Pulmonary artery endothelial cell (primary cell): ENCODE measurements at regions not wholly inside any gene's neighbourhood (a gene's known extent, or its start where the extent isn't known, plus 50 kb on each side); places are given as distances from the start of the nearest gene placed in this dataset.

ENCODE experiments used
- DNase-seq: peaks from one replicate; pipeline ENCODE4 v3.0.0-alpha.2; 2011; ENCODE audit warnings: low read depth, low spot score

DNA sequence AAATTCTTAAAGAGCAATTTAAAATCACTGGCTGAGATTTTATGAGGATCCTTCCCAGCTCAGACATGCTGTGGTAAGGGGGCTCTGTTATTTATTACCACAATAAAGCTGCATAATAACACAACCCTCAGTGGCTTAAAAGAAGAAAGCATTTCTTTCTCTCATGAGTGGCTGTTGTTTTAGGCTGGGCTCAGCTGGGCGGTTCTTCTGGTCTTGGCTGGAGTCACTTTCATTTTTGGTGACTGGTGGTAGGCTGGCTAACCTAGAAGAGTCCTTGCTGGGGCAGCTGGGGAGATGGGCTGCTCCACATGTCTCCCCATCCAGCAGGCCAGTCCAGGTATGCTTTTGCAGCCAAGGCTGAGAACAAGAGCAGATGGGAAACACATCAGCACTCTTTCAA lies 113.0 kb upstream of the MSX1 start:
- DNase-seq, result no peak

DNA sequence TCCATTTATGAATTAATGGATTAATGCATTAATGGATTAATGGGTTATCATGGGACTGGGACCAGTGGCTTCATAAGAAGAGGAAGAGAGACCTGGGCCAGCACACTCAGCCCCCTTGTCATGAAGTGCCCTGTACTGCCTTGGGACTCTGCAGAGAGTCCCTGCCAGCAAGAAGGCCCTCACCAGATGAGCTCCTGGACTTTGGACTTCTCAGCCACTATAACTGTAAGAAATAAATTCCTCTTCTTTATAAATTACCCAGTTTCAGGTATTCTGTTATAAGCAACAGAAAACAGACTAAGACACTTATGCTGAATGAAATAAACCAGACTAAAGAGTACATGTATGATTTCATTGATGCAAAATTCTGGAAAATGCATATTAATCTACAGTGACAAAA lies 119.4 kb upstream of the MSX1 start:
- no peak for DNase-seq

DNA sequence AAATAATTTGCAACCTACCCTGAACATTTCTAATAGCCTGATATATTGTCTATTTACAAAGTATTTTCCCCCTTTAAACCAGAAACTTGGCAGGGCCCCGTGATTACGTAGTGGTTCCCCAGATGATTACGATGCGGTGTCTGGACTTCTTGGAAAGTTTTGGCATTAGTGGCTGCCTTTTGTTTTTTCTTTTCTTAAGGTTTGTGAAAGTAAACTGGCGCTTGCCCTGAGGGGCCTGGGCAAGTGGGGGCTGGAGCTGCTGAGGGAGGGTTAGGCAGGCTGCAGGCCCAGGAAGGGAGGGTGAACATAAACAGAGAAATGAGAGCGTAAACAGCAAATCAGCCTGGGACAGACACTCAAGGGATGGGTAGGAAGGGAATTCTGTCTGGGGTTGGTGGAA lies 123.6 kb upstream of the MSX1 start:
- no peak for DNase-seq

DNA sequence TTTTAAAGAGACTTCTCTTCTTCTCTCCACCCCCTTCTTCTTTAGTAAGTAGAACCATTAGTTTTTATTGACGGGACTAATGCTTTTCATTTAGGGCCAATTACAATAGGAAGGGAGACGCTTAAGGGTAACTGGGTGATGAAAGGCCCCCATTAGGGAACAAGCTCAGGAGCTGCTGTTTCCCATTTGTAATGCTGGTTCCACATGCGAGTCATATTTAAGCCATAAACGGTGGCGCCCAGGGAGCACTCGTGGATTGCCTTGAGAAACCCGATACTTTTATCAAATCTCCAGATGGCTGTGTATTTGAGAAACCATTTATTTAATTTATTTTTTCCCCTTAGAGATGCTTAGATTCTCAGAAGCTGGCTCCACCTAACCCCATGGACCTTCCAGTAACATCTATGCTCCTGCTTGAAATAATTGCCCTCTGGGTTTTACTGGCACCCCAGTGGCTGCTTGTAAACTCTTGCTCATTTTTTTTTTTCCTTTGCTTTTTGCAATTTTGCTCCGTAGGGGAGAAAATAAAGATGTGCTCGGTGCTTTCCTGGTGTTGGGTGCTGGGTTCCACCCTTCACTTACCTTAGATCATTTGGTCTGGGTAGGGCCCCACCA lies 124.2 kb upstream of the MSX1 start:
- no peak for DNase-seq

GRCh38 chr4:4734425-4734824 lies 125.0 kb upstream of the MSX1 start:
- DNase-seq, result no peak

GRCh38 chr4:4733663-4734062 lies 125.8 kb upstream of the MSX1 start:
- no peak for DNase-seq

- DNase-seq, result no peak
Observed at GRCh38 chr4:4730249-4730648, 129.2 kb upstream of the MSX1 start.

GRCh38 chr4:4729206-4729605 lies 130.3 kb upstream of the MSX1 start:
- no peak for DNase-seq

DNA sequence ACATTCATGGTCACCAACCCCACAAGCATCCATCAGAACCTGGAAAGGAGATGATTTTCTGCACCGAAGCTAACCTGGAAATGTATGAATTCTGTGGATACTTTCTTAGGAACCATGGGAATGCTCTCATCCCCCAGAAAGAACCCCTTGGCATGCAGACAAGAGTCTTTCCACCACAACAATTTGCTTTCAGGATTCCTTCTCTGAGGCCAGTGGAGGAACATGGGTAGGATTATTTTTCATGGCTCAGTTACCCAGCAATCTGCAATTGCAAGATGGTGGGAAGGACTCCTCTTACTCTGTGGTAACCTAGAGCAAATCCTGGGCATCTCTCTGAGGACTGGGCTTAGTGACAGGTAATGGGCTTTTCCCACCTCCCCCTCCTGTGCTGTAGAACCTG lies 131.9 kb upstream of the MSX1 start:
- DNase-seq, result no peak

DNA sequence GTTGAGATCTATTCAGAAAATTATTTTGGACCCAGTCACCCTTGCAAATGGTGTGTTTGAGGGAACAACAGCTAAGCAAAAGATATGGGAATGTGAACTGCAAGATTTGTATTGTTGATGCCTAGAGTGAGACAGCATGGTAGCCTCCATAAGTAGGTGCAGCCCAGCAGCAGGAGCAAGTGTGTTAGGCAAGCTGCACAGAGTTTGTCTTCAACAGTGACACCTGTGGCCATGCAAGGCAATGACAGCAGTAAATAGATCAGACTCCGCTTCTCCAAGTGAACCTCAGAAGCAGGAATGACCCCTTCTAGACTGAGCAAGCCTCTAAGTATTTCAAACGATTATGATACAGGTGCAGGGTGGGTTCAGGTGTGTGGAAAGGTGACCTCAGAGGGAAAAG lies 133.4 kb upstream of the MSX1 start:
- no peak for DNase-seq

DNA sequence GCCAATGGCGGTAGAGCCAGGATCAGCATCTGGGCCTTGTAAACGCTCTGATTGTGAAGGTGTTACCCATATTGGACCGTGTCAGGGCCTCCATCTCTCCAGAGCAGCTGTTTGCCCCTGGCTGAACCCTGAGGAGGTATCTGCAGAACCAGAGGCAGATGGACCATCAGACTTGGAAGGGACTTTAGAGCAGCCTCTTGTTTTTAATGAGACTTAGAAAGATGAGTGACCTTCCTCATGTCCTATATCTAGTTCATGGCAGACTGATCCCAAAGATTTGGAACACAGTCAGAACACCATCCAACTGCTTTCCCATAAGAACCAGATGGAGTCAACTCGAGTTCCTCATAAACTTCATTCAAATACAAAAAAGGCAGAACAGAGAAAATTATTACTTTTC lies 135.1 kb upstream of the MSX1 start:
- DNase-seq, result no peak

GRCh38 chr4:4721636-4722035 lies 137.8 kb upstream of the MSX1 start:
- no peak for DNase-seq

DNA sequence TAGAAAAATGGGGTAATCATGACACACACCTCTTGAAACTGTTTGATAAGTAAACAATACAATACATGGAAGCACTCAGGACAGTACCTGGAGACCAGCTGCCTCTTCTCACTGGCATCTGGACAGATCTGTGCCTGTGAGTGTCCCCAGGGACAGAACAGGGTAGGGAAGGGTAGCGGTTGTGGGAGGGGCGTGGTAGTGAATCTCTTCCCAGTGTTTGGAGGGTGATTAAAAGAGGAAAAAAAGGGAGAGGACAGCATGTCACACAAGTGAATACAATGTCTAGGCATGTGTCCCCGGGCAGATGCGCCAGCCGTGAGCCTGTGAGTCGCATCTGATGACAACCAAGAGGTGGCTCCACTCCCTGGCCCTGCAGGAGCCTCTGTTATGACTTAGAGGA lies 138.8 kb upstream of the MSX1 start:
- DNase-seq, result no peak

DNA sequence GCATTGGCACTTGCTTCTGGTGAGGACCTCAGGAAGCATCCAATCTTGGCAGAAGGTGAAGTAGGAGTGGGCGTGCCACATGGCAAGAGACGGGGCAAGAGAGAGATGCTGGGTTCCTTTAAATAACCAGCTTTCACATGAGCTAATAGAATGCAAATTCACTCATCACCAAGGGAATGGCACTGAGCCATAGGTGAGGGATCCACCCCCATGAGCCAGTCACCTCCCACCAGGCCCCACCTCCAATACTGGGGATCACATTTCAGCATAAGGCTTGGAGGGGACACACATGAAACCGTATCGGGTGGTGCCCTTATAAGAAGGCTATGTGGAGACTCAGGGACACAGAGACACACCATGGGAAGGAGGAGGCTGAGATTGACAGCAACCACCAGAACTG lies 140.0 kb upstream of the MSX1 start:
- no peak for DNase-seq

GRCh38 chr4:4717692-4718091 lies 141.8 kb upstream of the MSX1 start:
- DNase-seq, result no peak

DNA sequence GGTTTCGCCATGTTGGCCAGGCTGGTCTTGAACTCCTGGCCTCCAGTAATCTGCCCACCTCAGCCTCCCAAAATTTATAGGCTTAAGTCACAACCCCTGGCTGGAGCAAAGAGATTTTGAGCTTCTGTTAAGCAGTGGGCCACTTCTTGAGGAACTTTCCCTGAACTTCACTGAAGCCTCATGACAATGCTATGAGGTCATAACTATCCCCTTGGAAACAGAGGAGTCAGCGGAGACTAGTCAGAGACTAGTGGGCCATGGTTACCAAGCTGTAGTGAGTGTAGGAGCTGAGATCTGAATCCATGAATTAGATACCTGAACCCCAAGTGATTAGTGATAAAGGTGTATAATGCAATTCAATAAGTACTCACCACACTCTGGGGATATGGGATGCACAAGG lies 145.1 kb upstream of the MSX1 start:
- DNase-seq, result no peak

- no peak for DNase-seq
Observed at GRCh38 chr4:4712800-4713528, 146.5 kb upstream of the MSX1 start.

DNA sequence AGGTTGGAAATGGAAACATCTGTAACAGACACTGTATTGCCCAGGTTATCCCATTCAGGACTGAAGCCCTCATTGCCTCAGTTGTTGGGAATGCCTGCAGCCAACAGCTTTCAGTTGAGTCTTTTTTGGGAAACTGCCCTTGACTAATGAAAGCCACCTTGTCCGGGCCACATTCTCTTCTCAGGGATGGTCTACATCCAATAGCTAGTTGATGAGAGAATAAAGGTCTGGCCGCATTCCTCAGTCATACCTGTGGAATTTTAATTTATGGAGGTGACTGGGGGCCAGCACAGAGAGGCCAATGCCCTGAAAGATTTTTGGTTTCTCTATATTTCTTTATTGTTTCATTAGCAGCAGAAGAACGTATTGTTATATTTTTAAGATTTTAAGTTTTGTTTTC lies 147.6 kb upstream of the MSX1 start:
- no peak for DNase-seq

- DNase-seq, result no peak
Observed at GRCh38 chr4:4709736-4710135, 149.7 kb upstream of the MSX1 start.

- no peak for DNase-seq
Observed at GRCh38 chr4:4704267-4704666, 155.2 kb upstream of the MSX1 start.

- DNase-seq, result no peak
Observed at GRCh38 chr4:4697584-4697983, 155.7 kb upstream of the STX18 start.

DNA sequence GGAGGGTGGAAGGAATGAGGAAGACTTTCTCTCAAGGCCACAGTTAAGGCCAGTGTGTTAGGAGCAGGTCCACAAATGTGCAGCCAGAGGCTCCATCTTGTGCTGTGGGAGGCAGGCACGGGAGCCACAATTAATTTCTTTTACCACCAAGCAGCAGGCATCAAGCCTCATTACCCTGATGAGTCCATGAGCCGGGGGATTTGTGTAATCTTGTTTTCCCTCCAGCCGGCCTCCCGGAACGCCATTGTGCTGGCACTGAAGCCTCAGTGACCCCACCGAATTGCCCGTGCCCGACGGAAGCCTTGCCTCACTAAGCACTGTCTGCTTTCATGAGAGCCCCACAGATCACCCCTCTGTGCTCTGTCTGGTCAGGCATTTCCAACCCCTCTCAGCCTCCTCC lies 154.7 kb upstream of the STX18 start:
- no peak for DNase-seq

DNA sequence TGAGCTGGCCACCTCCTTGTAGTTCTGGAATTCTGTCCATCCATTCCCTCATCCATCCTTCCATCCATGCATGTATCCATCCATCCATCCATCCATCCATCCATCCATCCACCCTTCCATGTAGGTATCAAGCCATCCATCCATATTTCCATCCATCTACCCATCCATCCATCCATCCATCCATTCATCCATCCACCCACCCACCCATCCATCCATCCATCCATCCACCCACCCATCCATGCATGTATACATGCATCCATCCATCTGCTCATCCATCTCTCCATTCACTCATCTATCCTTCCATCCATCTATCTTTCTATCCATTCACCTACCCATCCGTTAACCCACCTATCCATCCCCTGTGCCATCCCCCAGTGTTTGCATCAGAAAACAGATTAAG lies 153.6 kb upstream of the STX18 start:
- no peak for DNase-seq

GRCh38 chr4:4694827-4695226 lies 153.0 kb upstream of the STX18 start:
- no peak for DNase-seq
